Left ventricle myocardium inferior (tissue), 1 donor: ENCODE measurements at regions not wholly inside any gene's neighbourhood (a gene's known extent, or its start where the extent isn't known, plus 50 kb on each side); places are given as distances from the start of the nearest gene placed in this dataset.

ENCODE experiments used
- DNase-seq: peaks from one replicate; pipeline ENCODE4 v3.0.0-alpha.2; 2020
- H3K27ac ChIP-seq: fragments of 200-600 bp; replicated peaks from 2 replicates; pipeline ENCODE4 v1.8.0; 2021
- H3K27me3 ChIP-seq: fragments of 200-600 bp; 2 replicates; pipeline ENCODE4 v1.8.0; 2021; ENCODE audit warnings: low read depth
- H3K36me3 ChIP-seq: fragments of 200-600 bp; 2 replicates; pipeline ENCODE4 v1.8.0; 2021
- H3K4me1 ChIP-seq: fragments of 200-600 bp; 2 replicates; pipeline ENCODE4 v1.8.0; 2021
- H3K4me3 ChIP-seq: fragments of 200-600 bp; 2 replicates; pipeline ENCODE4 v1.8.0; 2021; ENCODE audit warnings: mild to moderate bottlenecking, moderate library complexity
- H3K9me3 ChIP-seq: fragments of 200-600 bp; replicated peaks from 2 replicates; pipeline ENCODE4 v1.8.0; 2021
- intact Hi-C: fragments of 100-400 bp; cut with micrococcal nuclease; formaldehyde crosslinking; loops from one replicate; pipeline ENCODE4 v1.11.0; 2022
- TF ChIP-seq, protein P1 (sequence below): fragments of 200-600 bp; IDR thresholded peaks from 2 replicates; pipeline ENCODE4 v1.8.0; 2021; ENCODE audit warnings: antibody characterized with exemption, mild to moderate bottlenecking, borderline replicate concordance
- donor health status: DM: no; HTN: yes; CAD: no; lungs with severe emphysema.

GRCh38 chr21:17195351-17195750, 317.5 kb upstream of the CXADR start:
- H3K9me3 ChIP-seq = peaks cover 27% of the 10 kb centered on the region
- H3K27ac ChIP-seq = peak overlapping the region; percentile 20
- H3K36me3 ChIP-seq = no peaks in the 10 kb centered on the region
- intact Hi-C loops = no loop called here
- no peak overlapping the region for H3K4me3 ChIP-seq
- H3K27me3 ChIP-seq = no peaks in the 10 kb centered on the region
- no peak for DNase-seq
- no peaks in the 10 kb centered on the region for H3K4me1 ChIP-seq
- TF ChIP-seq, protein P1, sequence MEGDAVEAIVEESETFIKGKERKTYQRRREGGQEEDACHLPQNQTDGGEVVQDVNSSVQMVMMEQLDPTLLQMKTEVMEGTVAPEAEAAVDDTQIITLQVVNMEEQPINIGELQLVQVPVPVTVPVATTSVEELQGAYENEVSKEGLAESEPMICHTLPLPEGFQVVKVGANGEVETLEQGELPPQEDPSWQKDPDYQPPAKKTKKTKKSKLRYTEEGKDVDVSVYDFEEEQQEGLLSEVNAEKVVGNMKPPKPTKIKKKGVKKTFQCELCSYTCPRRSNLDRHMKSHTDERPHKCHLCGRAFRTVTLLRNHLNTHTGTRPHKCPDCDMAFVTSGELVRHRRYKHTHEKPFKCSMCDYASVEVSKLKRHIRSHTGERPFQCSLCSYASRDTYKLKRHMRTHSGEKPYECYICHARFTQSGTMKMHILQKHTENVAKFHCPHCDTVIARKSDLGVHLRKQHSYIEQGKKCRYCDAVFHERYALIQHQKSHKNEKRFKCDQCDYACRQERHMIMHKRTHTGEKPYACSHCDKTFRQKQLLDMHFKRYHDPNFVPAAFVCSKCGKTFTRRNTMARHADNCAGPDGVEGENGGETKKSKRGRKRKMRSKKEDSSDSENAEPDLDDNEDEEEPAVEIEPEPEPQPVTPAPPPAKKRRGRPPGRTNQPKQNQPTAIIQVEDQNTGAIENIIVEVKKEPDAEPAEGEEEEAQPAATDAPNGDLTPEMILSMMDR = no peak

GRCh38 chr21:17195976-17196375, 316.9 kb upstream of the CXADR start:
- Histone ChIP-seq H3K9me3 (peaks cover 21% of the 10 kb centered on the region), H3K27ac (no peak overlapping the region), H3K36me3 (no peaks in the 10 kb centered on the region), H3K4me1 (no peaks in the 10 kb centered on the region), H3K4me3 (no peak overlapping the region), H3K27me3 (no peaks in the 10 kb centered on the region)
- no peak for DNase-seq
- TF ChIP-seq, protein P1 = no peak
- intact Hi-C loops = no loop called here

- H3K27me3 ChIP-seq = no peaks in the 10 kb centered on the region
- no peak overlapping the region for H3K4me3 ChIP-seq
- peak overlapping the region; percentile 1 for H3K27ac ChIP-seq
- intact Hi-C loops = no loop called here
- peaks cover 15% of the 10 kb centered on the region for H3K9me3 ChIP-seq
- TF ChIP-seq, protein P1 = no peak
- no peaks in the 10 kb centered on the region for H3K4me1 ChIP-seq
- no peak for DNase-seq
- no peaks in the 10 kb centered on the region for H3K36me3 ChIP-seq
Measured at GRCh38 chr21:17196623-17197022, 316.2 kb upstream of the CXADR start.

DNA sequence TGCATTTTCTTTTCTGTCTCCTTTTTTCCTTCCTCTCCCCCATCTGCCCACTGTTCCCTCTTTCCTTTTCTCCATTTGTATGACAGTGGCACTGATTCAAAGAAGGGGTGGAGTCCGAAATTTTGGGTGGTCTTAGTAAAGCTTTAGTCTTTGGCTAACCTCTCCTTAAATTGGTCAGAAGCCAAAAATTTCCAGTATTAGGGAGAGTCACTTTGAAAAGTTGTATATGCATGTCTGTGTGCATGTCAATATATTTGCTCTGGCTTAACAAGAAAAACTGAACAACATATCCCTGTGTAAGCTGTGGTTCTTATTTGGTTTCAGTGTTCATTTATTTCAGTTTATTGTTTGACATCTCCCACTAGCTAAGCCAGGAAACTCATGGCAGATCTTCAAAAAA, 314.8 kb upstream of the CXADR start:
- no peak for DNase-seq
- Histone ChIP-seq H3K9me3 (peaks cover 17% of the 10 kb centered on the region), H3K4me3 (no peak overlapping the region), H3K36me3 (no peaks in the 10 kb centered on the region), H3K27ac (no peak overlapping the region), H3K27me3 (no peaks in the 10 kb centered on the region), H3K4me1 (no peaks in the 10 kb centered on the region)
- intact Hi-C loops = no loop called here
- TF ChIP-seq, protein P1 = no peak

GRCh38 chr21:17200250-17200649, 312.6 kb upstream of the CXADR start:
- Histone ChIP-seq H3K4me3 (no peak overlapping the region), H3K27ac (no peak overlapping the region), H3K27me3 (no peaks in the 10 kb centered on the region), H3K9me3 (peaks cover 13% of the 10 kb centered on the region), H3K4me1 (no peaks in the 10 kb centered on the region), H3K36me3 (no peaks in the 10 kb centered on the region)
- TF ChIP-seq, protein P1 = no peak
- no peak for DNase-seq
- intact Hi-C loops = no loop called here
